GM23338 (cell line): ENCODE measurements at regions not wholly inside any gene's neighbourhood (a gene's known extent, or its start where the extent isn't known, plus 50 kb on each side); places are given as distances from the start of the nearest gene placed in this dataset.

ENCODE experiments used
- CREB1 ChIP-seq: fragments of 250-450 bp; sonication (Bioruptor Pico); IDR thresholded peaks from 2 replicates; pipeline ENCODE4 v1.5.0; 2020; ENCODE audit warnings: low read depth, mild to moderate bottlenecking, moderate library complexity
- EZH2 ChIP-seq: fragments of 200-600 bp; sonication (generic); IDR thresholded peaks from one replicate; pipeline ENCODE4 v1.8.0; 2017; ENCODE audit warnings: antibody characterized with exemption, mild to moderate bottlenecking, low read depth; ENCODE audit not compliant: unreplicated experiment
- EZH2phosphoT487 ChIP-seq: fragments of 200-600 bp; sonication (generic); IDR thresholded peaks from one replicate; pipeline ENCODE4 v1.8.1; 2018; ENCODE audit warnings: antibody characterized with exemption; ENCODE audit not compliant: unreplicated experiment
- POLR2AphosphoS5 ChIP-seq: IDR thresholded peaks from 2 replicates; pipeline ENCODE4 v1.6.1; 2016; ENCODE audit warnings: antibody characterized with exemption, low read depth
- STAT1 ChIP-seq: IDR thresholded peaks from one replicate; pipeline ENCODE4 v1.6.1; 2016; ENCODE audit warnings: antibody characterized with exemption; ENCODE audit not compliant: unreplicated experiment
- ZNF331 ChIP-seq: fragments of 250-450 bp; sonication (Bioruptor Pico); IDR thresholded peaks from 2 replicates; pipeline ENCODE4 v1.5.0; 2020; ENCODE audit warnings: low read depth, mild to moderate bottlenecking, moderate library complexity
- TF ChIP-seq, protein P1 (sequence below), 2 experiments: fragments of 200-600 bp in 1 of 2; sonication (generic) in 1 of 2; conservative IDR thresholded peaks; 2 replicates each; pipeline versions ENCODE4 v1.5.1 to v1.6.1; 2016 to 2017; ENCODE audit warnings: antibody characterized with exemption in 2 of 2, low read depth in 2 of 2, mild to moderate bottlenecking in 2 of 2, moderate library complexity in 1 of 2

DNA sequence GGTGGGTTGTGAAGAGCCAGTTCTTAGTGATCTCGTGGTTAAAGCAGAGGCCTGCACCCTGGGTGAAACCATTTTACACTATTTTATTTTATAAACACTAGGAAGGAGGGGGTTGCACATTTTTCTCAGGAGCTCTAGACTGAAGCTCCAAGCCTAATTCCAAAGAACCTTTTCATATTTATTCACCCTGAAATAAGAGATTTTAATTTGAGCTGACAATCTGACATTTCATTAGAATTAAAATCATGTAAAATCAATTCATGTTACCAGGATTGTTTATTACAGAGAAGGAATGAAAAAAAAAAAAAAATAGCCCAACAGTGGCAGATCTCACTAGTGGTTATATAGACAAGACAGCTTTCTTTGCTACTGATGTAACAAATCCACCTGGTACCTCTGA, 222.5 kb upstream of the SOX4 start:
- TF ChIP-seq, protein P1, sequence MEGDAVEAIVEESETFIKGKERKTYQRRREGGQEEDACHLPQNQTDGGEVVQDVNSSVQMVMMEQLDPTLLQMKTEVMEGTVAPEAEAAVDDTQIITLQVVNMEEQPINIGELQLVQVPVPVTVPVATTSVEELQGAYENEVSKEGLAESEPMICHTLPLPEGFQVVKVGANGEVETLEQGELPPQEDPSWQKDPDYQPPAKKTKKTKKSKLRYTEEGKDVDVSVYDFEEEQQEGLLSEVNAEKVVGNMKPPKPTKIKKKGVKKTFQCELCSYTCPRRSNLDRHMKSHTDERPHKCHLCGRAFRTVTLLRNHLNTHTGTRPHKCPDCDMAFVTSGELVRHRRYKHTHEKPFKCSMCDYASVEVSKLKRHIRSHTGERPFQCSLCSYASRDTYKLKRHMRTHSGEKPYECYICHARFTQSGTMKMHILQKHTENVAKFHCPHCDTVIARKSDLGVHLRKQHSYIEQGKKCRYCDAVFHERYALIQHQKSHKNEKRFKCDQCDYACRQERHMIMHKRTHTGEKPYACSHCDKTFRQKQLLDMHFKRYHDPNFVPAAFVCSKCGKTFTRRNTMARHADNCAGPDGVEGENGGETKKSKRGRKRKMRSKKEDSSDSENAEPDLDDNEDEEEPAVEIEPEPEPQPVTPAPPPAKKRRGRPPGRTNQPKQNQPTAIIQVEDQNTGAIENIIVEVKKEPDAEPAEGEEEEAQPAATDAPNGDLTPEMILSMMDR (conservative IDR thresholded peaks at IDR 0.05; ENCODE audit: low read depth in 2 of 2), result no peak
- TF ChIP-seq POLR2AphosphoS5 (no peak), STAT1 (no peak), EZH2 (no peak), EZH2phosphoT487 (no peak), CREB1 (CRISPR knock-in tag) (no peak), ZNF331 (CRISPR knock-in tag) (no peak)
